ENCODE measurements at regions not wholly inside any gene's neighbourhood (a gene's known extent, or its start where the extent isn't known, plus 50 kb on each side); places are given as distances from the start of the nearest gene placed in this dataset.

DNA sequence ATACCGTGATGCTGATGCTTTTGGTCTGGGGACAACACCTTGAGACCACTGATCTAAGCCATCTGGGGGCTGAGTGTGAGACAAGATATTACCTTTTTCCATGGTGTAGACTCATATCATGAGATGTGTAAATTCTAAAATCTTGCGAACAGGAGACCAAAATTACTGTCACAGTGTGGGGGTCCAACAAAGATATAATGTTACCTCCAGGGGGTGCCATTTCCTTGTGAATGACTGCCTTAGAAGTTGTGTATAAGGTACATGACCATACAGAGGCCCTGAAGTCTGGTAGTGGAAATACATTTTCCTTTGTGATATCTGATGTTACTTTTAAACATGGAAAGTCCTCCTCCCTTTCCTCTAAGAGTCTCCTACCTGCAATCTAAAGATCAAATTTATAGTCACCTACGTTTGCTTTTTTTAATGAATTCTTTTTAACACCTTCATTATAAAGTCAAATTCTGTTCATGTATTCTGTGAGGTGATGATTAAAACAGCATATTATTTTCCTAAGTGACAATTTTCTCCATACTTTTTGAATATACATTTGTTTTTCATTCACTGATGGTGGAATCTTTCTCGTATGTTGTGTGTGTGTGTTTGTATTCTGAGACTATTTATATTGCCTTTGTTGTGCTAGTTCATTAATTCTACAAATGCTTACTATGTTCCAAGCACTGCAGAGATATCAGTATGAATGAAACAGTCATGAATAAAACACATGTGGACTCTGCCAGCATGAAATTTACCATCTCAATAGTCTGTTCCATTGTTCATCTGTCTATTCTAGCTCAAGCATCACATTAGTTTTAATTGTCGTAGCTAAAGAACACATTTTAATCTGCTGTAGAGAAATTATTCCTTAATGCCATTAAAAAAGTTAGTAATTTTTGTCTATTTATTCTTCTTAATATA, 113.7 kb downstream of the RFC3 start:
- no peak overlapping the region for H2AFZ ChIP-seq (ENCODE audit: low read depth, low read length, poor library complexity, severe bottlenecking)
- H3K79me2 ChIP-seq (ENCODE audit: insufficient read depth, low read length): no peaks in the 10 kb centered on the region
- H3K4me3 ChIP-seq (replicated peaks in 1 of 2; ENCODE audit: low read depth in 1 of 2, low read length in 2 of 2): no peak overlapping the region
- ChIA-PET POLR2A (no interaction called here), RAD21 (ENCODE audit: low non-redundant PET in 1 of 2, low total read pairs in 2 of 2, uncharacterized antibody in 2 of 2, unreplicated experiment in 2 of 2) (no interaction called here), CTCF (interaction anchor here (0.6 to 1.4 kb wide), 4 partner anchors 146 to 1266 kb away, joined by 3 to 4 read pairs (median 4); no protein-coding TSS in a partner anchor)
- H3K27me3 ChIP-seq (ENCODE audit: insufficient read depth, low read length): no peaks in the 10 kb centered on the region
- no peak overlapping the region for H3K27ac ChIP-seq (ENCODE audit: low read depth, low read length)
- no peaks in the 10 kb centered on the region for H4K20me1 ChIP-seq (ENCODE audit: insufficient read depth)
- H3K4me2 ChIP-seq (ENCODE audit: low read length): no peak overlapping the region
- H3K9me2 ChIP-seq (ENCODE audit: insufficient read depth): no peaks in the 10 kb centered on the region
- no TSS peak for BruUV-seq (replicated peaks)
- DNase-seq (ENCODE audit: low read depth, low spot score): peak; percentile 46
- no peak overlapping the region for H3K9ac ChIP-seq (ENCODE audit: low read length)
- TF ChIP-seq, protein P1, sequence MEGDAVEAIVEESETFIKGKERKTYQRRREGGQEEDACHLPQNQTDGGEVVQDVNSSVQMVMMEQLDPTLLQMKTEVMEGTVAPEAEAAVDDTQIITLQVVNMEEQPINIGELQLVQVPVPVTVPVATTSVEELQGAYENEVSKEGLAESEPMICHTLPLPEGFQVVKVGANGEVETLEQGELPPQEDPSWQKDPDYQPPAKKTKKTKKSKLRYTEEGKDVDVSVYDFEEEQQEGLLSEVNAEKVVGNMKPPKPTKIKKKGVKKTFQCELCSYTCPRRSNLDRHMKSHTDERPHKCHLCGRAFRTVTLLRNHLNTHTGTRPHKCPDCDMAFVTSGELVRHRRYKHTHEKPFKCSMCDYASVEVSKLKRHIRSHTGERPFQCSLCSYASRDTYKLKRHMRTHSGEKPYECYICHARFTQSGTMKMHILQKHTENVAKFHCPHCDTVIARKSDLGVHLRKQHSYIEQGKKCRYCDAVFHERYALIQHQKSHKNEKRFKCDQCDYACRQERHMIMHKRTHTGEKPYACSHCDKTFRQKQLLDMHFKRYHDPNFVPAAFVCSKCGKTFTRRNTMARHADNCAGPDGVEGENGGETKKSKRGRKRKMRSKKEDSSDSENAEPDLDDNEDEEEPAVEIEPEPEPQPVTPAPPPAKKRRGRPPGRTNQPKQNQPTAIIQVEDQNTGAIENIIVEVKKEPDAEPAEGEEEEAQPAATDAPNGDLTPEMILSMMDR (IDR thresholded peaks at IDR 0.05 in 2 of 3, conservative IDR thresholded peaks at IDR 0.05 in 1 of 3; ENCODE audit: borderline replicate concordance in 1 of 3, insufficient read depth in 1 of 3, low read depth in 2 of 3, low read length in 2 of 3): peak; percentile 48 to 72 (median 49); a peak in 5 of 6 replicates
- TF ChIP-seq RAD21 (IDR thresholded peaks at IDR 0.05; ENCODE audit: low read depth) (peak; percentile 81), ELF1 (IDR thresholded peaks at IDR 0.05; ENCODE audit: borderline replicate concordance, low read depth) (no peak)
- H3K4me1 ChIP-seq (ENCODE audit: control insufficient read depth in 1 of 2, insufficient read depth in 2 of 2, low read length in 2 of 2): peaks cover 0 to 5% of the 10 kb centered on the region in 2 experiments; a peak in 1 of 4 replicates
- peak; percentile 96 for ATAC-seq
- H3K9me3 ChIP-seq (ENCODE audit: control insufficient read depth in 1 of 2, insufficient read depth in 1 of 2, low read depth in 1 of 2, low read length in 2 of 2): no peaks in the 10 kb centered on the region
- H3K36me3 ChIP-seq (ENCODE audit: control insufficient read depth in 1 of 2, insufficient read depth in 2 of 2, low read length in 2 of 2): no peaks in the 10 kb centered on the region
- intact Hi-C loops (cut with micrococcal nuclease): loop anchor here (1.0 to 5.0 kb wide), 4 partner anchors 146 to 1791 kb away; no protein-coding TSS in a partner anchor

DNA sequence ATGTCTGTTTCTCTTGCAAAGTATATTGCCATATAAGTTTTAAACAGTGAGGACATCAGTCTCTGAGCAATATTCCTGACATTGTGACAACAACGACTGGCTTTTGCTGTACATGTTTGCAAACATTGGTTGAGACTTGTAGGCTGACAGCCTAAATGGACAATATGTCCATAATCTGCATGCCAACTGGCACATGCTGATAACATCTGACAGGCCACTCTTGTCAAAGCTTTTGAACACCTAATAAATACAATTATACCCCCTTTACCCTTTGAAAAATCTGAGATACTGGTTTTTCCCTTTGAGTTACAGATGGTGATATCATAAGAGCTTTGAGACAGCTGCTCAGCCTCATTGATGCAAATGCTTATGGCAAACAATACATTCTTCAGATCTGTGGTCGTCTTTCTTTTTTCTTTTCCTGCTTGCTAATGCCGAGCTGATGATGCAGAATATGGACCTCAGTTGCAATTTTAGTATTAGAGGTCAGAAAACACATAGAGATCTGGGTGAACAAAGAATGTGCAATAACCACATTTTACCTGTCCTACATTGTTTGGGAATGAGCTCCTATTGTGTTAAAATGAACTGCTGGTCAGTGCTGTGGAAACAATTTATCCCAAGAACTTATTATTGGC, 114.9 kb downstream of the RFC3 start:
- Histone ChIP-seq H3K27me3 (ENCODE audit: insufficient read depth, low read length) (no peaks in the 10 kb centered on the region), H3K4me1 (ENCODE audit: control insufficient read depth in 1 of 2, insufficient read depth in 2 of 2, low read length in 2 of 2) (peaks cover 0 to 6% of the 10 kb centered on the region in 2 experiments; a peak in 3 of 4 replicates), H2AFZ (ENCODE audit: low read depth, low read length, poor library complexity, severe bottlenecking) (no peak overlapping the region), H3K4me2 (ENCODE audit: low read length) (no peak overlapping the region), H3K9ac (ENCODE audit: low read length) (no peak overlapping the region), H4K20me1 (ENCODE audit: insufficient read depth) (no peaks in the 10 kb centered on the region), H3K79me2 (ENCODE audit: insufficient read depth, low read length) (no peaks in the 10 kb centered on the region), H3K36me3 (ENCODE audit: control insufficient read depth in 1 of 2, insufficient read depth in 2 of 2, low read length in 2 of 2) (no peaks in the 10 kb centered on the region), H3K9me2 (ENCODE audit: insufficient read depth) (no peaks in the 10 kb centered on the region), H3K27ac (ENCODE audit: low read depth, low read length) (no peak overlapping the region), H3K9me3 (ENCODE audit: control insufficient read depth in 1 of 2, insufficient read depth in 1 of 2, low read depth in 1 of 2, low read length in 2 of 2) (no peaks in the 10 kb centered on the region), H3K4me3 (replicated peaks in 1 of 2; ENCODE audit: low read depth in 1 of 2, low read length in 2 of 2) (no peak overlapping the region)
- ATAC-seq: no peak
- no TSS peak for BruUV-seq (replicated peaks)
- POLR2A ChIA-PET: no interaction called here
- DNase-seq (ENCODE audit: low read depth, low spot score): no peak
- CTCF ChIA-PET: interaction anchor here (1.3 kb wide), 1 partner anchor 1231 kb away, joined by 4 read pairs; no protein-coding TSS in a partner anchor
- RAD21 ChIA-PET (ENCODE audit: low non-redundant PET in 1 of 2, low total read pairs in 2 of 2, uncharacterized antibody in 2 of 2, unreplicated experiment in 2 of 2): no interaction called here
- intact Hi-C loops (cut with micrococcal nuclease): loop anchor here (5.0 kb wide), 1 partner anchor 1789 kb away; no protein-coding TSS in a partner anchor
- TF ChIP-seq FOSL1 (IDR thresholded peaks at IDR 0.05; ENCODE audit: low read depth) (no peak), RAD21 (IDR thresholded peaks at IDR 0.05; ENCODE audit: low read depth) (no peak), EGR1 (IDR thresholded peaks at IDR 0.05; ENCODE audit: low read depth) (no peak), ZFX (IDR thresholded peaks at IDR 0.05) (no peak)
- TF ChIP-seq, protein P2, sequence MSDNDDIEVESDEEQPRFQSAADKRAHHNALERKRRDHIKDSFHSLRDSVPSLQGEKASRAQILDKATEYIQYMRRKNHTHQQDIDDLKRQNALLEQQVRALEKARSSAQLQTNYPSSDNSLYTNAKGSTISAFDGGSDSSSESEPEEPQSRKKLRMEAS (IDR thresholded peaks at IDR 0.05): no peak
